GM12873 (cell line): ENCODE measurements at regions not wholly inside any gene's neighbourhood (a gene's known extent, or its start where the extent isn't known, plus 50 kb on each side); places are given as distances from the start of the nearest gene placed in this dataset.

Experiments
- TF ChIP-seq, protein P1 (sequence below): IDR thresholded peaks from 2 replicates; pipeline ENCODE4 v1.5.1; 2012; ENCODE audit warnings: low read depth, mild to moderate bottlenecking, moderate library complexity, low read length, control low read depth; ENCODE audit not compliant: insufficient read depth; ENCODE audit errors: missing control alignments

DNA sequence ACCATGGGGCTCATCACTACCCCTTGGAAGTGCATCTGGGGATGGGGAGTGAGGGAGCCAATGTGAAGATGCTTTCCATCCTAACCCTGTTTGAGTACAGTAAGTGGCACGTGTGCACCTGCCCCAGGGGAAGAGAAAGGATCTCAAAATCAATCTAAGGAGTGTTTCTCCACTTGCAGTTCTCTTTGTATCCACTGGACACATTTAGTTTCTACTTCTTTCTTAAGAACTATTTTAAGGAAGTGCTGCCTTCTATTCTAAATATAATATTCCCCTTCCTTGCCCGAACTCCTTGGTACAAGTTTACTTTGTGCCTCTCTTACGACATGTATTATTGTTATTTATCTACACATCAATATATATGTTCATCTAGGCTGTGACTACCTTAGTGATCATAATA, 73.8 kb downstream of the TTC6 start:
- TF ChIP-seq, protein P1, sequence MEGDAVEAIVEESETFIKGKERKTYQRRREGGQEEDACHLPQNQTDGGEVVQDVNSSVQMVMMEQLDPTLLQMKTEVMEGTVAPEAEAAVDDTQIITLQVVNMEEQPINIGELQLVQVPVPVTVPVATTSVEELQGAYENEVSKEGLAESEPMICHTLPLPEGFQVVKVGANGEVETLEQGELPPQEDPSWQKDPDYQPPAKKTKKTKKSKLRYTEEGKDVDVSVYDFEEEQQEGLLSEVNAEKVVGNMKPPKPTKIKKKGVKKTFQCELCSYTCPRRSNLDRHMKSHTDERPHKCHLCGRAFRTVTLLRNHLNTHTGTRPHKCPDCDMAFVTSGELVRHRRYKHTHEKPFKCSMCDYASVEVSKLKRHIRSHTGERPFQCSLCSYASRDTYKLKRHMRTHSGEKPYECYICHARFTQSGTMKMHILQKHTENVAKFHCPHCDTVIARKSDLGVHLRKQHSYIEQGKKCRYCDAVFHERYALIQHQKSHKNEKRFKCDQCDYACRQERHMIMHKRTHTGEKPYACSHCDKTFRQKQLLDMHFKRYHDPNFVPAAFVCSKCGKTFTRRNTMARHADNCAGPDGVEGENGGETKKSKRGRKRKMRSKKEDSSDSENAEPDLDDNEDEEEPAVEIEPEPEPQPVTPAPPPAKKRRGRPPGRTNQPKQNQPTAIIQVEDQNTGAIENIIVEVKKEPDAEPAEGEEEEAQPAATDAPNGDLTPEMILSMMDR = peak; percentile 1

DNA sequence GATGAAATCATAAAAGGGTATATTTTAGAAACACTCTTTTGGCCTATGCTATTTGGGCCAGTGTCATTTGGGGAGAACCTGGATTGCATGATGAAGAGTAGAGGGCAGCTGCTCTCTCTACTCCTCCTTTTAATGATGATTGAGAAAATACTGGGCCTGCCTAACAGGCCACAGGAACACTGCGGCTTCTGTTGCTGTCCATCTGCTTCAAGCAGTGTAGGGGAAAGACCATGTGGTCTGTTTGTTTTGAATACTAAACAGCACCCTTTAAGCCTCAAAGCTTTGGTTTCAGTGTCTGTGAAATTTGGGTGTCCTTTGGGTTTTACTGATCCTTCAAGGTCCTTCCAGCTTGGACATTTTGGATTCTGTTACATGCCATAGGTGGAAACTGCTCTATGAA, 78.0 kb downstream of the TTC6 start:
- TF ChIP-seq, protein P1 = no peak

DNA sequence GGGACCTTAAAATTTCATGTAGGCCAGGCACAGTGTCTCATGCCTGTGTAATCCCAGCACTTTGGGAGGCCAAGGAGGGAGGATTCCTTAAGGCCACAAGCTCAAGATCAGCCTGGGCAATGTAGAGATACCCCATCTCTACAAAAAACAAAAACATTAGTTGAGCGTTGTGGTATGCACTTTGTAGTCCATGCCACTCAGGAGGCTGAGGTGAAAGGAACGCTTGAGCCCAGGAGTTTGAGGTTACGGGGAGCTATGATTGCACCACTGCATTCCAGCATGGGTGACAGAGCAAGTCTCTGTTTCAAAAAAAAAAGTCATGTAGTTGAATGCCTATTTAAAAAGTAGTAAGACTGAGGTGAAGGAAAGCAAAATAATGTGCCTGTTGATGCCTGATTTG, 83.5 kb downstream of the TTC6 start:
- TF ChIP-seq, protein P1 = no peak

DNA sequence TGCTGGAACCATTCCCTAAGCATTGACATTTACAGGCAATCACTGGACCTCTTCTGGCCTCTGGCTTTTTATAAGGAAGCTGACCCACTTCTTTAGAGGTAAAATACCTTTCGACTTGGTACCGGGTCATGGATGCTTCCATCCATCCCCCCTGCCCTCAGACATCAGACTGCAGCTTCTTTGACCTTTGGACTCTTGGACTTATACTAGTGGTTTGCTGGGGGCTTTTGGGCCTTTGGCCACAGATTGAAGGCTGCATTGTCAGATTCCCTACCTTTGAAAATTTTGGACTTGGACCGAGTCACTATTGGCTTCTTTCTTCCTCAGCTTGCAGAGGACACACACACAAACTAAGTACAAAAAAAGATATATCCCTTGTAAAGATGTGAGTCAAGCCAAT, 86.1 kb downstream of the TTC6 start:
- TF ChIP-seq, protein P1 = no peak

DNA sequence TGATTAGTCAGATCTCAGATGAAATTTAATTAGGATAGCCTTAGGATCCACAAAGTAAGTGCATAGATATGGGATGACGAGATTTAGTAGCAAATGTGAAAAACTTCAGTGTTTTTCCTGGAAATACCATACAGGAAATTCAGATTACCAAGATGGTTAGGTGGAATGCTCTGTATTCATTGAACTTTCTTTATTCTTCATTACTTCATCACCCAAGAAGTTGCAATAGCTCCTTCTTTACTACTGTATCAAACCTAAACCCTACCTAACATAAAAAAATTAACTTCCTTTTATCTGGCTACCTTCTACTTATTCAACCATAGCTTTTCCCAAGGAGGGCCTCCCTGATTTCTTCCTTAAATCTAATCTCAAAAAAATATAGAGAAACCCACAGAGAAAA, 100.4 kb downstream of the TTC6 start:
- TF ChIP-seq, protein P1 = no peak

DNA sequence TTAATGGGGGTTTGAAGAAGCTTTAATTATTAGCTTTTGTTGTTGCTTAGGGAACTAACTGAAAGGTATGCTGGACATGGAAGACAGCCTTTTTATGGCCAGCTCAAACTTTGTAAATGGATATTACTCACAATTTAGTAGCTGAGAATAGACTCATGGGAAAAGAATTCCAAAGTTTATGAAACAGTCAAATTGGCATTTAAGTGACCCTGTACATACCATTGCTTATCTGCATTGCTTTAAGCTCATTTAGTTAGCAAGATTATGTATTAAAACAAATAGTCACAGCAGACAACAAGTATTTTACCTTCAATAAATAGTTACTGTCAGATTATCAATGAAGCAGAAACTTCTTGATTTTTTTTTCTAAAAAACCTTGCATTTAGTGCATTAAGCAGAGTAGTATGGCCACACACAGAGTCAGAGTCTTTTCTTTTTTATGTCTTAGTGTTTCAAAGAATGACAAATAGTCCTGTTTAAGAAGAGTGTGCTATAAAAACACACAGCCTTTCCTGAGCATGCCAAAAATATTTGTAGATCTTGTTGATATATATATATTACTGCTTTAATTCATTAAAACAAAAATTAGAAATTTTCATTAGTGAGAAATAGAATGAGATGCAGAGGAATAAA, 102.2 kb downstream of the TTC6 start:
- TF ChIP-seq, protein P1 = no peak

DNA sequence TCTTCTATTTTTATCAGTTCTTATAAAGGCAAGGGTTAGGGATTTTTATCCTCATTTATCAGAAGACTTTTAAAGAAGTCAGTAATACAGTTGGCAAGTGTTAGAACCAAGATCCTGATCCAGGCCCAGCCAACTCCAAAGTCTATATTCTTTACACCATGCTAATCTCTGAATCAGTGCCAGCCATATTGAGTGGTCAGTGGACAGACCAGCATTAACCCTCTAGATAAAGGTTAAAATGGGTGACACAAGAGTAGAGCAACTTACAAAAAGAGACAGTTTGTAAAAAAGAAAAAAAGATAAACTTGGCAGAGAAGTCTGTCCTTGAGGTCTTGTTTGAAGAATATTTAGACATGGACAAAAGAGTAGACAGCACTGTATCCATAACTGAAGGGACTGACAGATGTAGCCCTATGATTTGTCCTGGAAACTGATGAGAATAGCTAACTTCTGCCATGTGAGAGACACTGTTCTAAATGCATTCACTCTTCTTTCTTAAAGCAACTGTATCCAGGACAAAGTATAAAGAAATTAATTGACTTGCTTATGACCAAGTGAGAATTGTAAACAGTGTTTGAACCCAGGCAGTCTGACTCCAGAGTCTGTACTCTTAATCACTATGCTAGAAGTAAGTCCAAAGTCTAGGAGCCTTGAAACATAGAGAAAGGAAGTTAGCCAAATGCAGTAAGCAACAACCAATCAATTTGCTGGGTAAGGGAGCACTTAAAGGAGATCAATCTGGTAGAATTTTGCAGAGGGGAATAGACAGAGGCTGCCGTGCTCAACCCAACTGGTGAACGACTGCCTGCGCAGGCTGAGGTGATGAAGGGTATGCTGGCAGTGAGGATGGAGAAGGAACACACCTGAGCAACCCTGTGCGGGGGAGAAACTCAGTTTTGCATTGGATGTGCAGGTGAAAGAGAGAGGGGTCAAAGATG, 103.7 kb downstream of the TTC6 start:
- TF ChIP-seq, protein P1 = no peak
